HG02678 (cell line): ENCODE measurements at regions not wholly inside any gene's neighbourhood (a gene's known extent, or its start where the extent isn't known, plus 50 kb on each side); places are given as distances from the start of the nearest gene placed in this dataset.

ENCODE experiments used
- ATAC-seq: cut with Tn5 transposase; IDR thresholded peaks from one replicate; pipeline ENCODE4 v1.9.1; 2021; ENCODE audit warnings: mild to moderate bottlenecking, moderate library complexity; ENCODE audit not compliant: unreplicated experiment

- ATAC-seq: no peak
Observed at GRCh38 chr15:47511261-47511660, 206.0 kb upstream of the SEMA6D start.

GRCh38 chr15:47513471-47513870 lies 203.8 kb upstream of the SEMA6D start:
- ATAC-seq: no peak

GRCh38 chr15:47514200-47514652 lies 203.1 kb upstream of the SEMA6D start:
- no peak for ATAC-seq

GRCh38 chr15:47516558-47516957 lies 200.7 kb upstream of the SEMA6D start:
- ATAC-seq: no peak

- no peak for ATAC-seq
Observed at GRCh38 chr15:47516972-47517371, 200.3 kb upstream of the SEMA6D start.

GRCh38 chr15:47517737-47518136 lies 199.6 kb upstream of the SEMA6D start:
- ATAC-seq: no peak

- ATAC-seq: no peak
Observed at GRCh38 chr15:47523681-47524475, 193.4 kb upstream of the SEMA6D start.

- no peak for ATAC-seq
Observed at GRCh38 chr15:47529241-47529640, 188.1 kb upstream of the SEMA6D start.

GRCh38 chr15:47534673-47535072 lies 182.6 kb upstream of the SEMA6D start:
- ATAC-seq: no peak

- ATAC-seq: no peak
Observed at GRCh38 chr15:47541562-47541961, 175.7 kb upstream of the SEMA6D start.

GRCh38 chr15:47542312-47542989 lies 174.9 kb upstream of the SEMA6D start:
- ATAC-seq: no peak

- ATAC-seq: no peak
Observed at GRCh38 chr15:47548231-47548630, 169.1 kb upstream of the SEMA6D start.

GRCh38 chr15:47548986-47549385 lies 168.3 kb upstream of the SEMA6D start:
- ATAC-seq: no peak

GRCh38 chr15:47551079-47551478 lies 166.2 kb upstream of the SEMA6D start:
- ATAC-seq: no peak

- ATAC-seq: no peak
Observed at GRCh38 chr15:47551546-47551945, 165.8 kb upstream of the SEMA6D start.

GRCh38 chr15:47552978-47553608 lies 164.2 kb upstream of the SEMA6D start:
- no peak for ATAC-seq

GRCh38 chr15:47553947-47554346 lies 163.4 kb upstream of the SEMA6D start:
- ATAC-seq: no peak

- no peak for ATAC-seq
Observed at GRCh38 chr15:47561102-47561501, 156.2 kb upstream of the SEMA6D start.

- no peak for ATAC-seq
Observed at GRCh38 chr15:47565949-47566348, 151.4 kb upstream of the SEMA6D start.

GRCh38 chr15:47566610-47567009 lies 150.7 kb upstream of the SEMA6D start:
- no peak for ATAC-seq

- no peak for ATAC-seq
Observed at GRCh38 chr15:47568030-47568429, 149.3 kb upstream of the SEMA6D start.

GRCh38 chr15:47570044-47570443 lies 147.3 kb upstream of the SEMA6D start:
- no peak for ATAC-seq
